ENCODE measurements at regions not wholly inside any gene's neighbourhood (a gene's known extent, or its start where the extent isn't known, plus 50 kb on each side); places are given as distances from the start of the nearest gene placed in this dataset.

GRCh38 chr5:105739732-105740131 is 1931.0 kb downstream of the EFNA5 start:
- Histone ChIP-seq H3K14ac (ENCODE audit: insufficient read depth, low read length) (no peak overlapping the region), H2BK120ac (ENCODE audit: low read depth, low read length, poor library complexity, severe bottlenecking) (no peak overlapping the region), H2AK5ac (ENCODE audit: insufficient read length, low read length) (no peak overlapping the region), H3K4me1 (ENCODE audit: insufficient read depth, low read length) (no peaks in the 10 kb centered on the region; the same call in 1 of the 2 replicates), H4K91ac (ENCODE audit: insufficient read length, low read depth, low read length) (no peak overlapping the region), H3K56ac (ENCODE audit: insufficient read length, low read depth, low read length) (no peak overlapping the region), H3K23ac (ENCODE audit: insufficient read length, low read depth, low read length) (no peak overlapping the region), H3K18ac (ENCODE audit: insufficient read length, low read depth, low read length) (no peak overlapping the region), H3K79me1 (ENCODE audit: insufficient read depth, low read depth, low read length, poor library complexity, severe bottlenecking) (no peaks in the 10 kb centered on the region), H3T11ph (ENCODE audit: low read length) (no peak overlapping the region), H2AFZ (ENCODE audit: low read length) (no peak overlapping the region), H3K4me2 (ENCODE audit: insufficient read depth, insufficient read length, low read length) (no peak overlapping the region), H4K5ac (ENCODE audit: insufficient read length, low read depth, low read length) (no peak overlapping the region), H3K9ac (ENCODE audit: extremely low read depth, insufficient read length, low read length) (no peak overlapping the region), H2BK12ac (ENCODE audit: insufficient read length, low read depth, low read length) (no peak overlapping the region), H3K27ac (ENCODE audit: insufficient read length, low read depth, low read length) (no peak overlapping the region), H4K8ac (replicated peaks; ENCODE audit: insufficient read length, low read depth, low read length) (no peak overlapping the region), H2BK5ac (ENCODE audit: insufficient read length, low read length) (no peak overlapping the region), H3K9me3 (ENCODE audit: control insufficient read depth, low read depth, low read length) (no peaks in the 10 kb centered on the region), H4K20me1 (ENCODE audit: control insufficient read depth, insufficient read depth, insufficient read length) (no peaks in the 10 kb centered on the region), H2BK20ac (ENCODE audit: low read depth, low read length, poor library complexity, severe bottlenecking) (no peak overlapping the region), H2BK15ac (ENCODE audit: low read depth, low read length) (no peak overlapping the region), H3K23me2 (ENCODE audit: insufficient read length, low read depth, low read length, poor library complexity, severe bottlenecking) (no peaks in the 10 kb centered on the region), H3K27me3 (ENCODE audit: insufficient read depth, low read length) (no peaks in the 10 kb centered on the region), H3K79me2 (ENCODE audit: insufficient read depth, low read length) (no peaks in the 10 kb centered on the region), H3K4ac (ENCODE audit: low read depth, low read length) (no peak overlapping the region)
- Mint-ChIP-seq H3K4me3 (no peak overlapping the region), H3K9me3 (no peaks in the 10 kb centered on the region), H3K36me3 (ENCODE audit: insufficient read depth in 1 of 3, low read depth in 3 of 3) (no peaks in the 10 kb centered on the region), H3K27ac (no peak overlapping the region), H3K4me1 (peaks cover 0 to 1% of the 10 kb centered on the region in 2 experiments; a peak in 2 of 4 replicates), H3K27me3 (ENCODE audit: low read depth) (no peaks in the 10 kb centered on the region)
- no peak for TF ChIP-seq CTCF (conservative IDR thresholded peaks at IDR 0.05)
- no peak for DNase-seq
